ENCODE measurements at regions not wholly inside any gene's neighbourhood (a gene's known extent, or its start where the extent isn't known, plus 50 kb on each side); places are given as distances from the start of the nearest gene placed in this dataset.

GRCh38 chr7:98514211-98515031 is 102.7 kb upstream of the NPTX2 start:
- DNase-seq: no peak

- no peak for DNase-seq
Measured at GRCh38 chr7:98511175-98511574, 105.9 kb upstream of the NPTX2 start.

- DNase-seq: no peak
Measured at GRCh38 chr7:98509836-98510235, 107.2 kb upstream of the NPTX2 start.

GRCh38 chr7:98506471-98506870 is 105.6 kb upstream of the BAIAP2L1 start:
- no peak for DNase-seq

- no peak for DNase-seq
Measured at GRCh38 chr7:98500764-98501163, 99.9 kb upstream of the BAIAP2L1 start.

- DNase-seq: no peak
Measured at GRCh38 chr7:98496618-98497017, 95.7 kb upstream of the BAIAP2L1 start.

- no peak for DNase-seq
Measured at GRCh38 chr7:98495200-98495955, 94.5 kb upstream of the BAIAP2L1 start.

- DNase-seq: no peak
Measured at GRCh38 chr7:98493030-98493778, 92.3 kb upstream of the BAIAP2L1 start.

GRCh38 chr7:98488167-98488566 is 87.3 kb upstream of the BAIAP2L1 start:
- DNase-seq: no peak

- no peak for DNase-seq
Measured at GRCh38 chr7:98483964-98484545, 83.2 kb upstream of the BAIAP2L1 start.

GRCh38 chr7:98483276-98483963 is 82.5 kb upstream of the BAIAP2L1 start:
- DNase-seq: no peak

- DNase-seq: no peak
Measured at GRCh38 chr7:98479318-98479717, 78.4 kb upstream of the BAIAP2L1 start.

GRCh38 chr7:98475352-98475751 is 74.5 kb upstream of the BAIAP2L1 start:
- no peak for DNase-seq

GRCh38 chr7:98474558-98474957 is 73.7 kb upstream of the BAIAP2L1 start:
- no peak for DNase-seq

- no peak for DNase-seq
Measured at GRCh38 chr7:98472521-98472954, 71.6 kb upstream of the BAIAP2L1 start.

GRCh38 chr7:98470485-98471240 is 69.8 kb upstream of the BAIAP2L1 start:
- DNase-seq: peak; percentile 4 to 13

GRCh38 chr7:98469088-98469487 is 68.2 kb upstream of the BAIAP2L1 start:
- DNase-seq: no peak

GRCh38 chr7:98467570-98468312 is 66.9 kb upstream of the BAIAP2L1 start:
- no peak for DNase-seq

GRCh38 chr7:98465022-98465421 is 64.1 kb upstream of the BAIAP2L1 start:
- no peak for DNase-seq

GRCh38 chr7:98464558-98464940 is 63.7 kb upstream of the BAIAP2L1 start:
- DNase-seq: no peak
